GM12875 (cell line): ENCODE measurements at regions not wholly inside any gene's neighbourhood (a gene's known extent, or its start where the extent isn't known, plus 50 kb on each side); places are given as distances from the start of the nearest gene placed in this dataset.

ENCODE experiments used
- H3K4me3 ChIP-seq: one replicate; pipeline ENCODE4 v1.5.1; 2011; ENCODE audit warnings: low read depth, low read length, control low read depth
- CTCF ChIP-seq: IDR thresholded peaks from 2 replicates; pipeline ENCODE4 v1.5.1; 2011; ENCODE audit warnings: low read depth, mild to moderate bottlenecking, control low read depth, inconsistent platforms, low read length, moderate library complexity, borderline replicate concordance; ENCODE audit not compliant: insufficient read depth

DNA sequence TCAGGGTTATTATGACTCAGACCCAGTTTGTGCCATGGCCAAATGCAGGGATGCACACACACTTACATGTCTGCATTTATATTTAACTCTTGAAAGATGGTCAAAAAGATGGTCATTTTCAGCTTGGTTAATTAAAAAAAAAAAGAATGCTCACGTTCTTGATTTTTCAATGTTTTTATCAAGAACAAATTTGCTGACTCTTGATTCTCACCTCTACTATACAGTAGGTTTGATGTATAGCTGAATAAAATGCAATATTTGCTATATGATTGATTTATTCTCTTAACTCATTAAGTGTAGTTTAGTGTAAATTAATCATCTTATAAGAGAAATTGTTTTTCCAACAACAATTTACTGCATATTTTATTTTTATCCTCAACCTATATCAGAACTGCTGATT, 160.4 kb downstream of the SLIT2 start:
- no peak overlapping the region for H3K4me3 ChIP-seq
- no peak for TF ChIP-seq CTCF

GRCh38 chr4:20416800-20417199, 165.1 kb downstream of the SLIT2 start:
- TF ChIP-seq CTCF, result no peak
- H3K4me3 ChIP-seq, result no peak overlapping the region

DNA sequence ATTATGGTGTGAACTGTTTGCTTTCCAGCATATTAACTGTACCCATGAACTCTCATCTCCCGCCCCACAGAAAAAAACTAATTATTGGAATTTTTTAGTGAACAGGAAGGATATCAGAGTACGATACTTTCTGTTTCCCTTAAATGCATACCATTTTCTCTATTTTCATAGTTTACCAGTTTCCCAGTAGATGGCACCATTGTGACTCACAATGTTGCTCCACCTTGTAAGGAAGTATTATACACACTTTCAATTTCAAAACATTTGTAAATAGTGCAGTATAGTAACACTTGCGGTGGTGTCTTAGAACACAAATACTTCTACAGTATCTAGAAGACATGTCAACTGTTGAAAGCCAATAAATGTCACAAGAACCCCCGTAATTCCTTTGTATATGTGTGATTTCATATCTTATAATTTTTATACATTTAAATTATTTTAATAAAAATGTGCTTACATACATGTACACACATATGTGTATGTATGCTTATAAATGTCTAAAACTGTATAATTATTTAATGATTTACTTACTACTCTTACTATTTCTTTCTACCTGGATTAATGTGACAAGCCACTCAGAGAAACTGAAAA, 167.3 kb downstream of the SLIT2 start:
- TF ChIP-seq CTCF, result peak; percentile 40; the same call in 1 of the 2 replicates

DNA sequence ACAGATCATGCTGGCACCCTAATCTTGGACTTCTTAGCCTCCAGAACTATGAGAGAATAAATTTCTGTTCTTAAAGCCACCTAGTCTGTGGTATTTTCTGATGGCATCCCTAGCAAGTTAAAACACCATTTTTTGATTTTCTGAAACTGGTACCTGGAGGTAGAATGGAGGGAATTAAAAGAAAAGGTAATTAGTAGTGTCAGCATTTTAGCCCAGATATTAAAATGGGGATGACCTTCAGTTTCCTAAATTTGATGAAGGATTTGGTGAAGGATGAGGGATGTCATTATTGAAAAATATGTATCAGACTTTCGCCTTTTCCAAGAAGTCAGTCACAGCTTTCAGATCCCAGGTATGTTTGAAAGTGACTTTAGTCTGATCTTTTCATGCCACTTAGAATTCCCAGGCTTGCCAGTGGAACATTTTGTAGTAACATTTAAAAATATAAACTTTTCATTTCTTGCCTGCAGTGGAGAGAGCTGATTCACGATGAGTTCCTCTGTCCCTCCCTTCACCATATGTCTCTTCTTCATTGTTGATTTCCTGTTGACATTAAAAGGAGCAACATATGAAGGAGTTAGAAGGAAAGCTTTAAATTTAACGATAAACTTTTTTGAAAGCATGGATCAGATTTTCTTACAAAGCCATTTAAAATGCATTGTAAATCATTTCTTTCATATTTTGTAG, 169.4 kb downstream of the SLIT2 start:
- H3K4me3 ChIP-seq, result no peak overlapping the region

More for the DNA sequence above, 167.3 kb downstream of the SLIT2 start:
- H3K4me3 ChIP-seq, result no peak overlapping the region

DNA sequence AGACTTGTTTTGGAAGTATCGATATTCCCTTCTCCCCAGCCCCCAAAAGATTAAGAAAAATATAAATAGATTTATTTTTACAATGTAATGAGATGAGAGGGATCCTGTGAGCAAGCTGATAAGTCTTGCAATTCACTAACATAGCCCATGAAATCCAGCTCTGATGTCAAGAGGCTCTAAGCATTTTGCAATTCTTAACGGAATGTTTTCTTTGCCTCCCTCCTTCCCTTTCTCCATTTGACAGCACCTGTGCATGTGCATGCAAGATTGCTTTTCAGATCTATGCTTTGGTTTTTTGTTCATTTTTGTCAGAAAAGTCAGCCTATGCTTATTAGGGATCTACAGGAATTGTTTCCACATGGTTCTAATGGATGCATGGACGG, 169.9 kb downstream of the SLIT2 start:
- no peak for TF ChIP-seq CTCF
- no peak overlapping the region for H3K4me3 ChIP-seq

More for the DNA sequence above, 169.4 kb downstream of the SLIT2 start:
- TF ChIP-seq CTCF, result no peak

- peak; percentile 51 for TF ChIP-seq CTCF
- H3K4me3 ChIP-seq, result no peak overlapping the region
These were observed 170.7 kb downstream of the SLIT2 start for GRCh38 chr4:20422398-20422797.

GRCh38 chr4:20423420-20423819, 171.7 kb downstream of the SLIT2 start:
- no peak for TF ChIP-seq CTCF
- H3K4me3 ChIP-seq, result no peak overlapping the region
